Tibial nerve (tissue), 3 donors: ENCODE measurements at regions not wholly inside any gene's neighbourhood (a gene's known extent, or its start where the extent isn't known, plus 50 kb on each side); places are given as distances from the start of the nearest gene placed in this dataset.

Experiments used
- CTCF ChIP-seq, 5 experiments: fragments of 200-600 bp in 3 of 5; fragments of 450-650 bp in 2 of 5; sonication (generic) in 3 of 5; IDR thresholded peaks; one replicate each; pipeline ENCODE4 v1.5.1; 2016 to 2019; ENCODE audit warnings: antibody characterized with exemption in 5 of 5, mild to moderate bottlenecking in 3 of 5, moderate library complexity in 2 of 5
- POLR2A ChIP-seq, 2 donors: fragments of 450-650 bp; IDR thresholded peaks; one replicate each; pipeline ENCODE4 v1.6.1; 2017; ENCODE audit warnings: antibody characterized with exemption in 2 of 2, mild to moderate bottlenecking in 2 of 2, moderate library complexity in 2 of 2

DNA sequence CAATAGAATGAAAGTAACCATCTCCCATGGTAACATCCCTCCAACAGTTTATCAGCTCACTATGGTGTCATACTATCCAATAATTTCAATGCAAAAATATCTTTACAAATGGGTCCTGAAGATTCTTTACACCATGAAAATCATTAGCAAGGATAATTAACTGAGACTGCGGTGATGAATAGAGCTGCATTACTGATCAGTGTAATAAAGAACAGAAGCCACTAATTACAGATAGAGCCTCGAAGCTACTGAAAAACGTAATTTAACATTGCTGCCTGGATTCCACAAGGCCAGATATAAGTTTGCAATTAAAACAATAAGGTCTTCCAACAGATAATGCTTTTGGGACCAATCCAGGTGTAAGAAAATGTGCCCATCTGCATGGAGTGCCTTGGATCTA is 1245.8 kb upstream of the SLC39A10 start:
- no peak for TF ChIP-seq CTCF (IDR thresholded peaks at IDR 0.05)
- TF ChIP-seq POLR2A (IDR thresholded peaks at IDR 0.05), result no peak
